PC-3 (cell line): ENCODE measurements at regions not wholly inside any gene's neighbourhood (a gene's known extent, or its start where the extent isn't known, plus 50 kb on each side); places are given as distances from the start of the nearest gene placed in this dataset.

Source experiments
- EZH2 ChIP-seq: fragments of 300-600 bp; sonication (generic); IDR thresholded peaks from one replicate; pipeline ENCODE4 v1.6.1; 2017; ENCODE audit warnings: antibody characterized with exemption, mild to moderate bottlenecking, low read length; ENCODE audit not compliant: unreplicated experiment
- EZH2phosphoT487 ChIP-seq: fragments of 300-600 bp; sonication (generic); IDR thresholded peaks from 2 replicates; pipeline ENCODE4 v1.6.1; 2018; ENCODE audit warnings: mild to moderate bottlenecking, antibody characterized with exemption, low read length, borderline replicate concordance
- TF ChIP-seq, protein P1 (sequence below): fragments of 300-600 bp; sonication (generic); conservative IDR thresholded peaks from 2 replicates; pipeline ENCODE4 v1.5.1; 2017; ENCODE audit warnings: antibody characterized with exemption, low read depth, mild to moderate bottlenecking, low read length

- TF ChIP-seq, protein P1, sequence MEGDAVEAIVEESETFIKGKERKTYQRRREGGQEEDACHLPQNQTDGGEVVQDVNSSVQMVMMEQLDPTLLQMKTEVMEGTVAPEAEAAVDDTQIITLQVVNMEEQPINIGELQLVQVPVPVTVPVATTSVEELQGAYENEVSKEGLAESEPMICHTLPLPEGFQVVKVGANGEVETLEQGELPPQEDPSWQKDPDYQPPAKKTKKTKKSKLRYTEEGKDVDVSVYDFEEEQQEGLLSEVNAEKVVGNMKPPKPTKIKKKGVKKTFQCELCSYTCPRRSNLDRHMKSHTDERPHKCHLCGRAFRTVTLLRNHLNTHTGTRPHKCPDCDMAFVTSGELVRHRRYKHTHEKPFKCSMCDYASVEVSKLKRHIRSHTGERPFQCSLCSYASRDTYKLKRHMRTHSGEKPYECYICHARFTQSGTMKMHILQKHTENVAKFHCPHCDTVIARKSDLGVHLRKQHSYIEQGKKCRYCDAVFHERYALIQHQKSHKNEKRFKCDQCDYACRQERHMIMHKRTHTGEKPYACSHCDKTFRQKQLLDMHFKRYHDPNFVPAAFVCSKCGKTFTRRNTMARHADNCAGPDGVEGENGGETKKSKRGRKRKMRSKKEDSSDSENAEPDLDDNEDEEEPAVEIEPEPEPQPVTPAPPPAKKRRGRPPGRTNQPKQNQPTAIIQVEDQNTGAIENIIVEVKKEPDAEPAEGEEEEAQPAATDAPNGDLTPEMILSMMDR = no peak
- TF ChIP-seq EZH2 (no peak), EZH2phosphoT487 (no peak)
These were observed 221.1 kb upstream of the P2RY1 start for GRCh38 chr3:152613851-152614250.
